ENCODE measurements at regions not wholly inside any gene's neighbourhood (a gene's known extent, or its start where the extent isn't known, plus 50 kb on each side); places are given as distances from the start of the nearest gene placed in this dataset.
"Not testable (repeated sequence)": the region's sequence is repeated elsewhere in the genome, so short reads cannot be mapped to it uniquely, and the experiment has no call there.

DNA sequence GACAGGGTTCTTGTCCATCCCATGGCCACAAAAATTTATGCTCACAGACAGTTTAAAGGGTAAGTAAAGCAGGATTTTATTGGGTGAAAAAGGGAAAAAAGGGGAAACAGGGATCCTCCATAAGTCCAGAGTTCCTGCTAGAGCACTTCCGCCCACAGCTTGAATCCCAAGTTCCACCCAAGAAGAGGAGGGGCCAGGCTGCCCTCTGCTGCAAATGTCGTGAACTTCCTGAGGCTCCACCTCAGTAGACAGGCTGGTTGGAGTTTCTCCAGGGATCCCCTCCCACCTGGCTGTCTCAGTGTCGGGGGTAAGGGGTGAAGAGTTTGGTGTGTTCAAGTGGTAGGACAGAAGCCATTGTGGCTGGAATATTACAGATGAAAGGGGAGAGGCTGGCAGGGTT lies 275.0 kb upstream of the SGCD start:
- no peak overlapping the region for H3K4me3 Mint-ChIP-seq
- no peaks in the 10 kb centered on the region for H3K27me3 Mint-ChIP-seq
- no peaks in the 10 kb centered on the region for H3K36me3 Mint-ChIP-seq (ENCODE audit: insufficient read depth)
- H3K27ac Mint-ChIP-seq = no peak overlapping the region
- ATAC-seq (replicated peaks) (no peak), DNase-seq (no peak)
- no peaks in the 10 kb centered on the region for H3K9me3 Mint-ChIP-seq
- no peaks in the 10 kb centered on the region for H3K4me1 Mint-ChIP-seq (ENCODE audit: low read depth in 2 of 2)

DNA sequence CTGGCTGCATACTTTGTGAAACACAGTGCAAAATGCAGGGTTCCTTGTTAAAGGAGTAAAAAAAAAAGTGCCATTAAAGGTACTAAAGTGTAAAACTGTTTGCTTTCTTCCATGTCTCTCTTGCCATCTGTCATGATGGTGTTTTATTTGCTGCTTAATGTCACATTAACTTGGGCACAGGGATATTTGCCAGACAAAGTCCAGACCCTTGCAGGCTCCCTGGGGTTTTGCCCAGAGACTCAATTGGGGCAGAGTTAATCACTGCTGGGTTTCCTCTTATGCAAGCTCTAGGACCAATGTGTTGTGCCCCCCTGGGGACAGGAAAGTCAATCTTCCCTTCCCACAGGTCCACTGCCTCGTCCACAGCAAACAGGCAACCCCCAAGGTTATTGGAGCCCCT lies 274.3 kb upstream of the SGCD start:
- H3K4me1 Mint-ChIP-seq (ENCODE audit: low read depth in 2 of 2) = no peaks in the 10 kb centered on the region
- no peaks in the 10 kb centered on the region for H3K36me3 Mint-ChIP-seq (ENCODE audit: insufficient read depth)
- ATAC-seq (replicated peaks) (no peak), DNase-seq (no peak)
- no peaks in the 10 kb centered on the region for H3K9me3 Mint-ChIP-seq
- no peaks in the 10 kb centered on the region for H3K27me3 Mint-ChIP-seq
- no peak overlapping the region for H3K4me3 Mint-ChIP-seq
- no peak overlapping the region for H3K27ac Mint-ChIP-seq

DNA sequence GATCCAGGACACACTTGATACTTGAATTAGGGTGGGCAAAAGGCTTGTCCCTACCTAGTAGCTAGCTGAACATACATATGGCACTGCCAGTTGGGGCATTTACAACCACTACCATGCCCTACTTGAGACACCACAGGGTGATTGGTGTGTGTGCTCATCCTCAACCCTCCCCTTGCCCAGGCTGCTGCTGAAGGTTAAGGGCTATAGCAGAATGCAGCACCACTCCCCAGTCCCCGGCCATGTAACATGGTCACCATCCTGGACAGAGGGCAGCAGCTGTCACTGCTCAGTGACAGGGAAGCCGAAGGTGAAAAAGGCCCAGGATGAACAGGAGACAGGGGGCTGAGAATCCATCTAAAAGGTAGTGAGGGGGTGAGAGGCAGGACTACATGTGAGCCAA lies 273.9 kb upstream of the SGCD start:
- Mint-ChIP-seq H3K4me1 (ENCODE audit: low read depth in 2 of 2) (no peaks in the 10 kb centered on the region), H3K27me3 (no peaks in the 10 kb centered on the region), H3K9me3 (no peaks in the 10 kb centered on the region), H3K4me3 (no peak overlapping the region), H3K36me3 (ENCODE audit: insufficient read depth) (no peaks in the 10 kb centered on the region), H3K27ac (no peak overlapping the region)
- DNase-seq (no peak), ATAC-seq (replicated peaks) (no peak)

DNA sequence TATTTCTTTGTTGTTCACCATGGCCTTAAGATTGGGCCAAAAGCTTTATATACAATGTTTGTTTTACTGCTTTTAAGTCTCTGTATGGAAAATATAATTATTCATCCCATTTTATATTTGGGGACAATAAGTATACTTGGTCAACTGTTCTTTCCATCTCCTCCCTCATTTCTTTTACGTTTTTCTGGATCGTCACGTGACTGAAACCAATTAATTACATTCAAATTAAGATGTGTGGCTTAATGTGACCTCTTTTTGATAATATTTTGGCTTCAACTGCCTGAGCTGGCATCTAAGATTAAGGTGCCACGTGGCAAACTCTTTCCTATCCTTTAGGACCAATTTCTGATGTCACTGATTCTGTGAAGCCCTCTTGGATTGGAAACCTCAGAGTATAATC lies 250.1 kb upstream of the SGCD start:
- Mint-ChIP-seq H3K27me3 (peaks cover 0 to 8% of the 10 kb centered on the region in 2 donors), H3K4me1 (ENCODE audit: low read depth in 2 of 2) (no peaks in the 10 kb centered on the region), H3K36me3 (ENCODE audit: insufficient read depth) (no peaks in the 10 kb centered on the region), H3K4me3 (no peak overlapping the region), H3K9me3 (peaks cover 3 to 10% of the 10 kb centered on the region in 2 donors), H3K27ac (no peak overlapping the region)
- ATAC-seq (replicated peaks) = no peak
- no peak for DNase-seq

DNA sequence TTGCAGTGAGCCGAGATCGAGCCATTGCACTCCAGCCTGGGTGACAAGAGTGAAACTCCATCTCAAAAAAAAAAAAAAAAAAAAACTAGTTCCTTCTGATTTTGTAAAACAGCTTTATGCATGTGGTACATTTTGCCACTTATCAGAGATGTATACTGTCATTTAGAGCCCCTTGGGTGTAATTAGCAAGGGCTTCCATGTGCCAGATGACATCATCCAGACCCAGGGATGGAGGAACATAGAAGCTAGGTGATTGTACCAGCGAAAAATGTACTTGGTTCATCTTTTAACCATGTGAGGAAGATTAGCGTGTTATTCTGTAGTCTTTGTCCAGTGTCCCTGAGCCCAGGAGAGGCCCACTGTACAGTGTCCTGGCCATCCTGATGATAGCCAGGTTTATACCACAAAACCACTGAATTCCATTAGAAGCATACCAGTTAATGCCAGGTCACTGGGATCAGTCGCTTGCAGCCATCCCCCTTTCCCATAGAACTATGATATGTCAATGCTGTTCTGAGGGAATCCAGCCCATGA lies 239.3 kb upstream of the SGCD start:
- ATAC-seq (replicated peaks) (no peak), DNase-seq (no peak)
- peaks cover 0 to 16% of the 10 kb centered on the region in 2 donors for H3K27me3 Mint-ChIP-seq
- no peak overlapping the region for H3K4me3 Mint-ChIP-seq
- H3K4me1 Mint-ChIP-seq (ENCODE audit: low read depth in 2 of 2) = no peaks in the 10 kb centered on the region
- peaks cover 7 to 12% of the 10 kb centered on the region in 2 donors for H3K9me3 Mint-ChIP-seq
- no peak overlapping the region for H3K27ac Mint-ChIP-seq
- no peaks in the 10 kb centered on the region for H3K36me3 Mint-ChIP-seq (ENCODE audit: insufficient read depth)

DNA sequence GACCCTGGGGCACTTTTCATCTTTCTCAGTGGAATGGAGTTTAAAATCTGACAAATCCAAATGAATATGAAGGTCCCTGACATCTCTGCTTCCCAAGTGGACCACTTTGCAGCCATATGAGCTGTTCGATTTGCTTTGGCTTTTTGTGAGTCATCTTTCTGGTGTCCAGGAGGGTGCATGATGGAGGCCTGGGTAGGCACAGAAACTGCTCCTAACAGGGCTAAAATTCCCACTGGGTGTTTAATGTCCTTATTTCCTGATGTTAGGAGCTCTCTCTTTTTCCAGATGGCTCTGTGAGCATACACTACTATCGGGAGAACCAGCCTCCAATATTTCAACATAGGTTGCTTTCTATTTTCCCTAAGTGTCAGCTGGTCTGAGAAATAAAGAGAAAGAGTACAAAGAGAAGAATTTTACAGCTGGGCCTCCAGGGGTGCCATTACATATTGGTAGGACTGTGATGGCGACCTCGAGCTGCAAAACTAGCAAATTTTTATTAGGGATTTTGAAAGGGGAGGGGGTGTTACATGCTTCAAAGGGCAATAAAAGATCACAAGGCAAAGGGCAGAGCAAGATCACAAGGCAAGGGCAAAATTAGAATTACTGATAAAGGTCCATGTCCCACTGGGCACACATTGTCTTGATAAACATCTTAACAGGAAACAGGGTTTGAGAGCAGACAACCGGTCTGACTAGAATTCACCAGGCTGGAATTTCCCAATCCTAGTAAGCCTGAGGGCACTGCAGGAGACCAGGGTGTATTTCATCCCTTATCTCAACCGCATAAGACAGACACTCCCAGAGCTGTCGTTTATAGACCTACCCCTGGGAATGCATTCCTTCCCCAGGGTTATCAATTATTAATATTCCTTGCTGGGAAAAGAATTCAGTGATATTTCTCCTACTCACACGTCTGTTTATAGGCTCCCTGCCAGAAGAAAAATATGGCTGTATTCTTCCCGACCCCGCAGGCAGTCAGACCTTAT lies 236.7 kb upstream of the SGCD start:
- Mint-ChIP-seq H3K27me3 (peaks cover 0 to 18% of the 10 kb centered on the region in 2 donors), H3K9me3 (peaks cover 7 to 12% of the 10 kb centered on the region in 2 donors)
- ATAC-seq (replicated peaks); H3K4me1 Mint-ChIP-seq (ENCODE audit: low read depth in 2 of 2); H3K36me3 Mint-ChIP-seq (ENCODE audit: insufficient read depth); H3K27ac Mint-ChIP-seq; DNase-seq; H3K4me3 Mint-ChIP-seq: not testable (repeated sequence)

DNA sequence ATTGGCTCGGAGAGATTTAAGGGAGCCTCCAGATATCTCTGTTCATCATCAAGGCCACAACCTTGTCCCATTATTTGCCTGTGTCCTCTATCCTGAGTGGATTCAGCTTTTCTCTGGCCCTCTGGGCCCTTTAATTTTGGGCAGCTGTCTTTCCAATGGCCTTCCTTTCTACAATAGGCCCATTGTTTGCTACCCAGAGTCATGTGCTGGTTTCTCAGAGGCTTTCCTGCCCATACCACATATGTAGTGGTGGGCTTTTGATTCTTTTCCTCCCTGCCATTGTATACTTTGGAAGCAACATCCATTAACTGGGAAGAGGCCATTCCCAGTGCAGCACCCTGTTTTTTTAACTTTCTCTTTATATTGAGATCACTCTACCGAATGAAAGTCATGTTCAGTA lies 233.9 kb upstream of the SGCD start:
- Mint-ChIP-seq H3K4me3 (no peak overlapping the region), H3K9me3 (peaks cover 0 to 12% of the 10 kb centered on the region in 2 donors), H3K36me3 (ENCODE audit: insufficient read depth) (no peaks in the 10 kb centered on the region), H3K27me3 (peaks cover 0 to 9% of the 10 kb centered on the region in 2 donors), H3K4me1 (ENCODE audit: low read depth in 2 of 2) (peaks cover 0 to 2% of the 10 kb centered on the region in 2 donors), H3K27ac (no peak overlapping the region)
- ATAC-seq (replicated peaks) (no peak), DNase-seq (no peak)

DNA sequence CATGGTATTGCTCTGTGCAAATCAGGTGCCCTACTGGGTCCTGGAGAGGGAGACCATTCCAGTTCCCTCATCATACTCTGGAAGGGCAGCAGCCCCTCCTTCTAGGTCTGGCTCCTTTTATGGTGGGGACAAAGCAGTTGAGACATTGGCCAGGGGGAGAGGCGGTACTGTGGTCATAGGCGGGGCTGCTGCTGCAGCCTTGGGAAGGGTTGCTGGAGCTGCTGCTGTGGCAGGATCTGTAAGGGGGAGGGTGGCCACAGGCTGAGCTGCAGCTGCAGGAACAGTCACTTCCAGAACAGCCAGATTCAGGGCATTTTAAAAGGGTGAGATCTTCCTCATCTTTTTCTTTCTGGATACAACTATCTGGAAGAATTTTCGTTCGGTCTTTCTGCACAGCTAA lies 233.0 kb upstream of the SGCD start:
- Mint-ChIP-seq H3K27me3 (peaks cover 0 to 9% of the 10 kb centered on the region in 2 donors), H3K9me3 (peaks cover 0 to 12% of the 10 kb centered on the region in 2 donors), H3K36me3 (ENCODE audit: insufficient read depth) (no peaks in the 10 kb centered on the region), H3K4me3 (no peak overlapping the region), H3K27ac (no peak overlapping the region), H3K4me1 (ENCODE audit: low read depth in 2 of 2) (peaks cover 0 to 2% of the 10 kb centered on the region in 2 donors)
- DNase-seq = no peak
- ATAC-seq (replicated peaks) = no peak

DNA sequence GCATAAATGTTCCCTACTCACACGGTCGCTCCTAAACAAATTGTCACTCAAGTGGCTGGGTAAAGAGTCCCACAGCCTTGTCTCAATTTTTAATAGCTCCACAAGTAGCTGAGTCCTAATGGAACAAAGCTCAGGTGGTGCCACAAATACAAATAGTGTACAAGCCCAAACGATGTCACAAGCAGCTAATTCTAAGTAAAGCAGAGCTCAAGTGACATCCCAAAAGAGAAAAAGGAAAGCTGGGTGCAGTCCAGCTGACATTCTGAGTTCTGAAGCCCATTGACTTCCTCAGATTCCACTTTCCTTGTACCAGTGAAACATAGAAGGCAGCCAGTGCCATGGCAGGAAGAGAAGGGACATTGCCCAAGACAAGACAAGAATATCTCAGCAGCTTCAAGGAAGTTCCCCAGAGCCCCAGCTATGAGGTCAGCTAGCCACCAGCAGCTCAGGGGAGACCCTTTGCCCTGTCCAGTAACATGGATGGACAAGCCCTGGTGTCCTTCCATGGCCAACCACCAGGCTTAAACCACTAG lies 231.2 kb upstream of the SGCD start:
- Mint-ChIP-seq H3K36me3 (ENCODE audit: insufficient read depth) (no peaks in the 10 kb centered on the region), H3K27me3 (peaks cover 0 to 9% of the 10 kb centered on the region in 2 donors), H3K9me3 (peaks cover 0 to 2% of the 10 kb centered on the region in 2 donors), H3K4me1 (ENCODE audit: low read depth in 2 of 2) (peaks cover 0 to 2% of the 10 kb centered on the region in 2 donors), H3K4me3 (no peak overlapping the region), H3K27ac (no peak overlapping the region)
- DNase-seq (no peak), ATAC-seq (replicated peaks) (no peak)

DNA sequence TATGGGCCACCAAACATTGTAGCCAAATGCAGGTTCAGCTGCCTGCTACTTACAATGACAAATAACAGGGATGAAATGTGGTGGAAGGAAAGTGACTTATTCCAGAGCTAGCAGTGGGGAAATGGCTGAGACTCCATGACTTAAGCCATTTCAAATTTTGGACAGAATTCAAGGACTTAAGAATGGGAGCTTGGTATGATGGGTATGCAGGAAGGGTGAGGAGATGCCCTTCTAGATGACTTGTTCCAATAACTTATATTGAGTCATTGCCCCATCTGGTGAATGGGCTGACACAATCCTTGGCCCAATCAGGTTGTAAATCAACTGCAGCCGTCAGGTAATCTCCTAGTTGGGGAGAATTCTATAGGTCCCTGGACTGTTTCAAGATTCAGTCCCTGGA lies 230.7 kb upstream of the SGCD start:
- H3K4me1 Mint-ChIP-seq (ENCODE audit: low read depth in 2 of 2) = peaks cover 0 to 2% of the 10 kb centered on the region in 2 donors
- peaks cover 0 to 9% of the 10 kb centered on the region in 2 donors for H3K27me3 Mint-ChIP-seq
- H3K9me3 Mint-ChIP-seq = no peaks in the 10 kb centered on the region
- no peak for ATAC-seq (replicated peaks)
- H3K36me3 Mint-ChIP-seq (ENCODE audit: insufficient read depth) = no peaks in the 10 kb centered on the region
- no peak for DNase-seq
- no peak overlapping the region for H3K27ac Mint-ChIP-seq
- H3K4me3 Mint-ChIP-seq = no peak overlapping the region

DNA sequence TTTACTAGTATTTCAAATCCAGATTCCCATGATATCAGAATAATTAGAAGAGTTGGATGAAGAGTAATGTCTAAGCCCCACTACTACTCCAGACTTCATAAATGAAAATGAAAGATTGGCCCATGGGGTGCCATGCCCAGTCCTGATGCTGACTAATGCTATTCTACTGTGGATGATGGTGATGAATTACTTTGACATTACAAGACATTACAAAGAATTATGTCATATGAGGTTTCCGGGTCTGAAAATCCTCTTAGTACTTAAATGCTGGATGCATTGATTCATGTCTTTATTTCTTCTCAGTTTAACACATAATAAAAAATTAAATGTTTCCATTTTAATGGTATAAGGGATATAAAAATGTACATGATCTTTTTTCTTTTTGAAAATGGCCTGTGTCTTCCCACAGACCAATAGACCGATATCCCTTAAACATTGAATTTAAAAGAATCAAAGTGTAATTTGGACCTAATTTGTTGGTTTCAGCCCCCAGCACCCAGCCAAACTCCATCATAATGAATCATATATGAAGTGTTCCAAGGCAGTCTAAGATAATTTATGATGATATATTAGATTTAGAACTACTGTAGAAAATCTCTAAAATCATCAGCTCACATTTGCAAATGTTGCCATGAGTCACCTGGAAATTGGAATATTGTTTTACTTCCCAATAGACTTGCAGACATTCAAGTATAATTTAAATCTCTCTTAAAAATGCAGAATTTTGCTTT lies 223.6 kb upstream of the SGCD start:
- H3K4me1 Mint-ChIP-seq (ENCODE audit: low read depth in 2 of 2) = no peaks in the 10 kb centered on the region
- no peaks in the 10 kb centered on the region for H3K9me3 Mint-ChIP-seq
- no peak for DNase-seq
- H3K4me3 Mint-ChIP-seq = no peak overlapping the region
- H3K27ac Mint-ChIP-seq = no peak overlapping the region
- H3K36me3 Mint-ChIP-seq (ENCODE audit: insufficient read depth) = no peaks in the 10 kb centered on the region
- H3K27me3 Mint-ChIP-seq = no peaks in the 10 kb centered on the region
- no peak for ATAC-seq (replicated peaks)

DNA sequence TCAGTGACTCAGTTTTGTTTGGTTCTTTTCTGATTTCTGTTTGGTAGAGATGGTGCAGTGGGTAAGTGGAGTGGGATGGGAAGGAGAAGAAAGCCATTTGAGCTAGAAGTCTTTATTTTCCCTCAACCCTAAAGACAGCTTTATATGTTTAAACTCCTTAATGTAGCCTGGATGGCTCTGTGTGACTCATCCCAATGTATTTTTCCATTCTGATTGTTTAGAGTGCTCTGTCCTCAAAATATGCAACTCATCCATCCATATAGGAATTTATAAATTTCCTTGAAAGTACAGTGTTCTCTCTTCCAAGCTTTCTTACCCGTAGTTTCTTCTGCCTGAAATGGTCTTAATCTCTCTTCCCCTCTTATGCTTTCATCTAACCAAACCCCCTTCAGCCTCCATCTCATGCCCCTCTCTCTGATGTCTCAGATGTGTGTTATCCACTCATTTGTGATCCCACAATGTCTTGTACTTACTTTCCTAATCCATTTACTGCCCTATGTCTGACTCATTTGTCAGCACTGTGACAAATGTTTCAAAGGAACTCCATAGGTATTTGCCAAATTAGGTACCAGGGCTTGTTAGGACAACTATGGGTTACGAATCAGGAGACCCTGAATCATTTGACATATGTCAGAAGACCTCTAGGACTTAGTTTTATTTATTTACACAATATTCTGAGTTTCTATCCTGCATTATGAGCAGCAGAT lies 217.5 kb upstream of the SGCD start:
- DNase-seq (no peak), ATAC-seq (replicated peaks) (no peak)
- no peak overlapping the region for H3K4me3 Mint-ChIP-seq
- no peaks in the 10 kb centered on the region for H3K36me3 Mint-ChIP-seq (ENCODE audit: insufficient read depth)
- peaks cover 8 to 10% of the 10 kb centered on the region in 2 donors for H3K27me3 Mint-ChIP-seq
- no peaks in the 10 kb centered on the region for H3K9me3 Mint-ChIP-seq
- no peaks in the 10 kb centered on the region for H3K4me1 Mint-ChIP-seq (ENCODE audit: low read depth in 2 of 2)
- H3K27ac Mint-ChIP-seq = no peak overlapping the region

DNA sequence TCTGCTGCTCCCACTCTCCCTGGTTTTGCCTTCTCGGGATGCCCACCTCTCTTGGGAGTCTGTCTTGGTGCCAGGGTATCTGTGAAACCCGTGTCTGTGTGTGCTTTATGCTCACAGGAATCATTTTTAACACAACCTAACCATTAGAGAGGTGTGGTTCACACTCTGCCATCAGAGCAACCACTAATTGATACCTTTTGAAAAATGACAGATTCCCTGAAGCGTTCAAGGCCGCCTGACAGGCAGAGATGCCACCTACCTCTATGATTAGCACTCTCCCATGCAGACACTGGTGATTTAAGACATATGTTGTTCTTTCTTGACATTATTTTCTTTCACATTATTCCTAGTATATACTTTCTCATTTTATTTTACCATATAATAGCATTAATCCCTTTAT lies 207.3 kb upstream of the SGCD start:
- Mint-ChIP-seq H3K27ac (no peak overlapping the region), H3K27me3 (peaks cover 16 to 28% of the 10 kb centered on the region in 2 donors), H3K4me3 (peak overlapping the region; percentile 5 to 28), H3K36me3 (ENCODE audit: insufficient read depth) (no peaks in the 10 kb centered on the region), H3K9me3 (no peaks in the 10 kb centered on the region), H3K4me1 (ENCODE audit: low read depth in 2 of 2) (peaks cover 0 to 2% of the 10 kb centered on the region in 2 donors)
- DNase-seq = no peak
- peak; percentile 69 for ATAC-seq (replicated peaks)
